OCI-LY7 (cell line): ENCODE measurements at regions not wholly inside any gene's neighbourhood (a gene's known extent, or its start where the extent isn't known, plus 50 kb on each side); places are given as distances from the start of the nearest gene placed in this dataset.
"Not testable (repeated sequence)": the region's sequence is repeated elsewhere in the genome, so short reads cannot be mapped to it uniquely, and the experiment has no call there.

Experiments used
- EZH2phosphoT487 ChIP-seq: fragments of 200-600 bp; sonication (generic); IDR thresholded peaks from 2 replicates; pipeline ENCODE4 v1.6.1; 2018; ENCODE audit warnings: low read depth, borderline replicate concordance, mild to moderate bottlenecking, mixed run types, antibody characterized with exemption, low read length, moderate library complexity, mixed read lengths
- TF ChIP-seq, protein P1 (sequence below): fragments of 200-600 bp; sonication (generic); conservative IDR thresholded peaks from 2 replicates; pipeline ENCODE4 v1.5.1; 2014; ENCODE audit warnings: mild to moderate bottlenecking, antibody characterized with exemption, low read length, moderate library complexity, mixed read lengths

DNA sequence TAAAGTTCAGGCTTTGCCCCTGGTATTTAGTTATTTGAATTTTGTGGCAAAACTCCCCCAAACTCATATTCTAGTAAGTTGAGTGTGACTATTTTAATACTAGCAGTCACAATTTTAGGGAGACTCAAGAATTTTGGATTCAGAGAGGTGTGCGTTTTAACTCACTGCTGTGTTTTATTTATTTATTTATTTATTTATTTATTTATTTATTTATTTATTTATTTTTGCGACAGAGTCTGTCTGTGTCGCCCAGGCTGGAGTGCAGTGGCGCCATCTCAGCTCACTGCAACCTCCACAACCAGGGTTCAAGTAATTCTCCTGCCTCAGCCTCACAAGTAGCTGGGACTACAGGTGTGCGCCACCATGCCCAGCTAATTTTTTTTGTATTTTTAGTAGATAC is 269.3 kb upstream of the TBL1XR1 start:
- TF ChIP-seq, protein P1, sequence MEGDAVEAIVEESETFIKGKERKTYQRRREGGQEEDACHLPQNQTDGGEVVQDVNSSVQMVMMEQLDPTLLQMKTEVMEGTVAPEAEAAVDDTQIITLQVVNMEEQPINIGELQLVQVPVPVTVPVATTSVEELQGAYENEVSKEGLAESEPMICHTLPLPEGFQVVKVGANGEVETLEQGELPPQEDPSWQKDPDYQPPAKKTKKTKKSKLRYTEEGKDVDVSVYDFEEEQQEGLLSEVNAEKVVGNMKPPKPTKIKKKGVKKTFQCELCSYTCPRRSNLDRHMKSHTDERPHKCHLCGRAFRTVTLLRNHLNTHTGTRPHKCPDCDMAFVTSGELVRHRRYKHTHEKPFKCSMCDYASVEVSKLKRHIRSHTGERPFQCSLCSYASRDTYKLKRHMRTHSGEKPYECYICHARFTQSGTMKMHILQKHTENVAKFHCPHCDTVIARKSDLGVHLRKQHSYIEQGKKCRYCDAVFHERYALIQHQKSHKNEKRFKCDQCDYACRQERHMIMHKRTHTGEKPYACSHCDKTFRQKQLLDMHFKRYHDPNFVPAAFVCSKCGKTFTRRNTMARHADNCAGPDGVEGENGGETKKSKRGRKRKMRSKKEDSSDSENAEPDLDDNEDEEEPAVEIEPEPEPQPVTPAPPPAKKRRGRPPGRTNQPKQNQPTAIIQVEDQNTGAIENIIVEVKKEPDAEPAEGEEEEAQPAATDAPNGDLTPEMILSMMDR, result not testable (repeated sequence)
- not testable (repeated sequence) for TF ChIP-seq EZH2phosphoT487
